NCI-H82 (cell line): ENCODE measurements at regions not wholly inside any gene's neighbourhood (a gene's known extent, or its start where the extent isn't known, plus 50 kb on each side); places are given as distances from the start of the nearest gene placed in this dataset.

Source experiments
- DNase-seq: peaks from one replicate; lab custom pipeline; 2025; lab: John Stamatoyannopoulos, UW

GRCh38 chr7:16137944-16138343 lies 283.4 kb downstream of the CRPPA start:
- DNase-seq: no peak

GRCh38 chr7:16136896-16137295 lies 284.4 kb downstream of the CRPPA start:
- peak; percentile 51 for DNase-seq

- DNase-seq: no peak
These were observed 285.7 kb downstream of the CRPPA start for GRCh38 chr7:16135658-16136057.

GRCh38 chr7:16130111-16131110 lies 290.9 kb downstream of the CRPPA start:
- no peak for DNase-seq

GRCh38 chr7:16129431-16130110 lies 291.8 kb downstream of the CRPPA start:
- no peak for DNase-seq

- DNase-seq: no peak
These were observed 298.1 kb downstream of the CRPPA start for GRCh38 chr7:16123117-16123770.

GRCh38 chr7:16121876-16122390 lies 299.4 kb downstream of the CRPPA start:
- DNase-seq: no peak

GRCh38 chr7:16115374-16115773 lies 306.0 kb downstream of the CRPPA start:
- no peak for DNase-seq

- peak; percentile 40 for DNase-seq
These were observed 306.7 kb downstream of the CRPPA start for GRCh38 chr7:16114633-16115032.

- no peak for DNase-seq
These were observed 307.3 kb downstream of the CRPPA start for GRCh38 chr7:16114071-16114470.

GRCh38 chr7:16113058-16113457 lies 308.3 kb downstream of the CRPPA start:
- DNase-seq: no peak

- no peak for DNase-seq
These were observed 314.5 kb downstream of the CRPPA start for GRCh38 chr7:16106869-16107268.

- no peak for DNase-seq
These were observed 315.0 kb downstream of the CRPPA start for GRCh38 chr7:16106300-16106699.

GRCh38 chr7:16099302-16099849 lies 322.0 kb downstream of the CRPPA start:
- no peak for DNase-seq

GRCh38 chr7:16098585-16099179 lies 322.7 kb downstream of the CRPPA start:
- DNase-seq: peak; percentile 11

GRCh38 chr7:16098058-16098457 lies 323.3 kb downstream of the CRPPA start:
- DNase-seq: no peak

- DNase-seq: peak; percentile 26
These were observed 326.0 kb downstream of the CRPPA start for GRCh38 chr7:16095171-16095950.

- DNase-seq: no peak
These were observed 326.7 kb downstream of the CRPPA start for GRCh38 chr7:16094651-16095050.

- DNase-seq: peak; percentile 3
These were observed 328.6 kb downstream of the CRPPA start for GRCh38 chr7:16092711-16093110.

GRCh38 chr7:16091701-16092310 lies 329.5 kb downstream of the CRPPA start:
- no peak for DNase-seq
